Putamen (tissue), 1 donor: ENCODE measurements at regions not wholly inside any gene's neighbourhood (a gene's known extent, or its start where the extent isn't known, plus 50 kb on each side); places are given as distances from the start of the nearest gene placed in this dataset.

Source experiments
- DNase-seq: peaks from one replicate; pipeline ENCODE4 v3.0.0-alpha.2; 2016; ENCODE audit warnings: low spot score

GRCh38 chr14:85276979-85277228 is 253.0 kb upstream of the FLRT2 start:
- no peak for DNase-seq

DNA sequence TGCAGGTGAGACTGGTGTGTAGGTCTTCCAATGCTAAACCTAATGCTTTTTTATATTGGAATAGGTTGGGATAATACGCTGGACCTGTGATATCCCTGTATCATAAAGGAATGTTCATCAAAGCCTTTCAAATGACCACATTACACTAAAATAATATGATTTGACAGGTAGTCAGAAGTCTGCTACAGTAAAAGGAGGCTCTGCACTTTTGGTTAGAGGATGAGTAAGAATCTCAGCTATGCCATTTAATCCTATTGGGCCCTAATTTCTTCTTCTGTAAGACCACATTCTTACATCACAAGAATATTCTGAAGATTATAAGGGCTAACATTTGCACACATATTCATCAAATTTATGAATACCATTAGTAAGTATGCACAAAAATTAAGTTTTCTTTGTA is 250.5 kb upstream of the FLRT2 start:
- no peak for DNase-seq

DNA sequence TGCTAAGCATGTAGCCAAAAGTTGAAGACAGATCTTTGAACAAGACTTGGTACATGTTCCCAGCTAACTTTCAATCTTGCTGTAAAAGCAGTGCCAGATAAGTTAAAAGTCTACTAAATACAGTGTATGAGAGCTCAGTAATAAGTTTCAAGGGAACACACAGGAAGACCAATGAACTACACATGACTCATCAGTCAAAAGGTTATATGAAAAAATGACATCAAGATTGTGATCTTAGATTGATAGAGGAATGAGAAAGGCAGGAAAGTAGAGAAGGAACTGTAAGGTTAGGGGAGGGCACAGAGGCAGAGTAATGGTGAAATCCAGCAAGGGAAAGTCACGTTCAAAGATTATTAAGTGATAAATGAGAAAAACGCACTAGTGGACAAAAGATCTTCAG is 249.9 kb upstream of the FLRT2 start:
- no peak for DNase-seq

GRCh38 chr14:85281921-85282320 is 248.0 kb upstream of the FLRT2 start:
- DNase-seq = no peak

DNA sequence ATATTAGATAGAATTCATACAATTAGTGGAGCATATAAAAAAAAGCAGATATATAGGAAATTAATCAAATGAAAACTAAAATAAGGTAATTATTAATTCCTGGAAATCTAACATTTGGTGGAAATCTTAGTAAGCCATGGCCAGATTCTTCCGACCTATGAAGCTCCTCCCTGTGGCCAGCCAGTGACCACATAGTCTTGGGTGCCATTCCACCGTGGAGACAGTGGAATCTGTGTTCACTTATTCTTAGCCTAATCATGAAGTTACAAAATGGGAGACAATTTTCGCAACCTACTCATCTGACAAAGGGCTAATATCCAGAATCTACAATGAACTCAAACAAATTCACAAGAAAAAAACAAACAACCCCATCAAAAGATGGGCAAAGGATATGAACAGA is 241.9 kb upstream of the FLRT2 start:
- no peak for DNase-seq

DNA sequence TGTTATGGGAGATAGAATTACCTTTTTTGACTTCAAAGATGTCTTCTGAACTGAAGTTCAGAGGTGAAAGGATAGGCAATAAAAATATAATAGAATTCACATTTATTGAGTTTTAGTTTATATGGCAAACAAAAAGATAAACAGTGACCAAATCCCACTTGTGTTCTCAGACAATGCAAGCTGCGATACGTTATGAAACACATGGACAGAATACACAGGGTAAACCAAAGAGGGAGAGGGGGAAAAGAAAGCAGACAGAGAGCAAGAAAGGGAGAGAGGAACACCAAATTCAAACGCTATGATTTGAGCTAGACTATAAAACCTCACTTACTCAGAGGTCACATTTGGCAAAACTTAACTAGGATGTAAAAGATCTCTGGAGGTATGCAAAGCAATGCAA is 238.2 kb upstream of the FLRT2 start:
- DNase-seq = no peak

GRCh38 chr14:85293612-85294234 is 236.2 kb upstream of the FLRT2 start:
- no peak for DNase-seq

- DNase-seq = no peak
Measured at GRCh38 chr14:85295318-85295717, 234.6 kb upstream of the FLRT2 start.

DNA sequence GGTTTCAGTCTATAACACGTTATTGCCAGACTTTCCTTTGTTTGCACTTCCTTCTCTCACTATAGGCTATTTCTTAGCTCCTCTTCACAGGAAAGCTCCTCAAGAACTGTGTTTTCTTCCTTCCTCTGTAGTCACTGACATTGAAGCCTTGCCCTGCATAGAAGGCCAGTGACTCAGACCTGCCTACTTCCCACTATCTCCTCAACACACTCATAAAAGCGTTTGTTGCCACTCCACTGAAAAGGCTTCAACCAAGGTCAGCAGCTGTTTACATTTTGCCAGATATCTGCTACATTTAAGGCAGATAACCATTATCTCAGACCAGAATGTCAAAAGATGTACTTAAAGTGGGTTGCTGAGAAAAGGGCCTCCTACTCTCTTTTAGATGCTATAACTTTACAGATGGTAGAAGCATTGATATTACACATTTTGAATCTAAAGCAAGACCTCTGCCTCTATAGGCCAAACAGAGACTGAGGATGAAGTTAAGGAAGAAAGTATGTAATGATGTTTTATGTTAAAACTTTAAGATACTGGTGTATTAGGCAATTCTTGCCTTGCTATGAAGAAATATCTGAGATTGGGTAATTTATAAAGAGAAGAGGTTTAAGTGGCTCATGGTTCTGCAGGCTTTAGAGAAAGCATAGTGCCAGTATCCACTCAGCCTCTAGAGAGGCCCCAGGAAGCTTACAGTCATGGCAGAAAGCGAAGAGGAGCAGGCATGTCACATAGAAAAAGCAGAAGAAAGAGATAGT is 233.3 kb upstream of the FLRT2 start:
- no peak for DNase-seq

DNA sequence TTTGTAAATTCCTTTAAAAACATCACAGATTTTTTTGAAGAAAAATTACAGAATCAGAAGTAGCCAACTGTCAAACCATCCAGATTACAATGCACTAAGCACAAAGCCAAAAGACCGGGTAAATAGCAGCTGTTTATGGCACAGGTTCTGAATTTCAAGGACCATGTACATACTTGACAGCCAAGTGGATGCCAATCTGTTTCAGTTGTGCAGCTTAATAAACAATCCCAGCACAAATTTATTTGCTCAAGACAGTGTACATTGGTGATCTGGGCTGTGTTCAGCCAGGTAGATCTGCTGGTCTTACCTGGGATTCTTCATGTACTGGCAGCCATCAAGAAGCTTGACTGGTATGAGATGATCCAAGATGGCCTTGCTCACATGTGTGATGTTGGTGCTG is 229.8 kb upstream of the FLRT2 start:
- no peak for DNase-seq

GRCh38 chr14:85301506-85301905 is 228.4 kb upstream of the FLRT2 start:
- no peak for DNase-seq

DNA sequence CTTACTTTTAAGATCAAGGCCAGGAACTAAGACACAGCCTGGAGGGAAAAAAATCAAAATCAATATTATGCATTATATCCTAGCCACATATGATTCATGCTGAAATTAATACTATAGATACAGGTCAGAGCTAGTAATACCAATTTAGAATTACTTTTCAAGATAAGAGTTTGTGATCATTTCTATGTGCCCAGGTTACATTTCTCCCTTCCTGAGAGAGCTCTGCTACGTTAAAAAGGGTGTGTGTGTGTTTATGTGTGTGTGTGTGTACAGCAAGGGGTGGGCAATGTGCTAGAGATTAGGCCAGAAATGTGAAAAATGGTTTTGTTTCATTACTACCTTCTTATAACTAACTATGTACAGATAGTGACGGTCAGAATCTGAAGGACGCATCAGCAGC is 223.9 kb upstream of the FLRT2 start:
- DNase-seq = no peak

GRCh38 chr14:85308531-85309300 is 221.2 kb upstream of the FLRT2 start:
- no peak for DNase-seq

GRCh38 chr14:85310491-85311272 is 219.3 kb upstream of the FLRT2 start:
- DNase-seq = no peak

DNA sequence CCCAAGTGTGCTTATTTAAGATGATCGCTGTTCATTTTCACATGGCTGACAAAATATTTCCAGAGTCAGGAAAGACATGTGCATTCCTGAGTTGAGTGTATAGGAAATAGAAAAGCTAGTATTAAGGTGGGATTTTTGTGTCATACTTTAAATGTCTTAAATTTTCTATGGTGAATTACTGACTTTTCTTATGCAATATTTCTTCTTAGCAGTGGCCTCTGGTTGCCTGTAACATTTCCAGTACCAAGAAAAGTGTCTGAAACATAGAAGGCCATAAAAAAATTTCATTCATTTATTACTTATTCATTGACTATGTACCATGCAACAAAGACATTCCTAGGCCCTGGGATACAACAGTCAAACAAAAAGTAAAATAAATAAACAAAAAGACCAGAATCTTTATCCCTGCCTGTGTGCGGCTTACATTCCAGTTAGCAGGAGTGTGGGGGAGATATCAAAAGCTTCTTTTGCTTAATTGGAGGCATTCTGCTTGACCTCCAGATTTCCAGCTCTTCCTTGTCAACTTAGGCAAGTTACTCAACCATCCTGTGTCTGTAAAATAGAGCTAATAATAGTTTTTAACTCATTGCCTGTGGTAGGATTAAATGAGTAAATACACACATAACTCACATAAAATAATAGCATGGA is 216.3 kb upstream of the FLRT2 start:
- DNase-seq = no peak

GRCh38 chr14:85315290-85315689 is 214.7 kb upstream of the FLRT2 start:
- DNase-seq = no peak

DNA sequence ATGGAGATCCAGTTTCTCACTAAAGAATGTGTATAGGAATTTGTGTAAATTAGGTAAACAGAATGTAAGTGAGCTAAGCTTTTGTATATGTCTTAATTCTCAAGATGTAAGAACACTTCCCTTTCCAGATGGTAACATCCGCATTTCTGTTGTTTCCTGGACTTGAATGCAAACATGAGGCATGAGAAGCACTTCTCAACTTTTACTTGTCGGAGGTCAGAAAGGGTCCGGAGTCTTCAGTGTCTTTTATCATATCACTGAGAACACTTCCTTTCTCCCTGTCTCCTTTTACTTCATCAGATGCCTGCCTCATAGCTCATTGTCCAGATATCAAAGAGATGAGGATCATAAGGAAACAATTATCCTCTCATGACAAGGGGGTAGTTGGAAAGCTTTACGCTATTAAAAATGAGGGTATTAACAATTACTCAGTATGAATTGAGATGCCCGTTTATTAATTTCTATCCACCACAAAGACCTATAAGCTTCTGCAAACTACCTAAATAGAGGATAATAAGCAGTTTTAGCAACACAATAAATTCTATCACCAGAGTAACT is 214.1 kb upstream of the FLRT2 start:
- no peak for DNase-seq

DNA sequence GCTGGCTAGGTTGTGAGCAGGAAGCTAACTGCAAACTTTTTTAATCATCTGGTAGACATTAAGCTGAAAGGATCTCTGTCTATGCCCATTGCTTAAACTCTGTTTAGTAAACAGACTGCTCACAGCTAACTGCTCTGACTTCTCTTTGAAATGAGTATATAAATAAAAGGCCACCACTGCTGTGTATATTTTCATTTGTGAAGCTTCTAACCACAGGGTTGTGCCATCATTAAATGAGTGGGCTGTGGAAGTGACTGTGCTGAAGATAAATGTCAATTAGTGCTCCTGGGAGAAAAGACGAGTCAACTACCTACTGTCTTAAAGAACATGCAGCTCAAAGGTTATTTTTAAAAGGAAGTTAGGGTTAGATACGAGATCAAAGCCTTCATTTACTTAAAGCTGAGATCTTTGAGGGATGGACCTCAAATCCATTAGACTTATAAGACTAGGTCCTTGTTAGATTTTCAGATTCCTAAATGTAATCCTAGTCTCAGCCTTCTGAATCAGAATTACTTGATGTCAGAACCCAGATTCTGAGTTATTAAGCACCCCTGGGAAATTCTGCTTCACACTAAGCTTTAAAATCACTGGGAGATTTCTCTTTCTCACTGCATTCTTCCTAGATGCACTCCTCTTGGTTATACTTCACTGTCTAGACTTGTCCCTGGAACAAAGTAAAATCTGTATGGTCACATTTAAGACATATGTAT is 213.1 kb upstream of the FLRT2 start:
- DNase-seq = no peak

DNA sequence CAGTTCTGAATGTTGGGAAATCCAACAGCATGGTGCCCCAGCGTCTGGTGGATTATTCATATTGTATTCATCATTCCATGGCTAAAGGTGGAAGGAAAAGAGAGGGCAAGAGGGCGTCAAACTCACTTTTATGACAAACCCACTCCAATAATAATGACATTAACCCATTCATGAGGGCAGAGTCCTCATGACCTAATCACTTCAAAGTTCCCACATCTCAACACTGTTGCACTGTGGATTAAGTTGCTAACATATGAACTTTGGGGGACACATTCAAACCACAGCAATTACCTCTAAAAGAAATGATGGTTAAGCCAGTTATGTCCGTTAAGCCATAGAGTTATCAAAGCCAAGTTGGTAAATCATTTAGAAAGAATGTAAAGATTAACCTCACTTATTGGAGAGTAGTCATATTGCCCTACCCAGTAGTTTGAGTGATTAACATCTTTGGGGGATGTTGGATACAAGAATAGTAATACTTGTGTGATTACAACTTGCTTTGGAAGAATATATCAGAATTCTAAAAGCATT is 212.4 kb upstream of the FLRT2 start:
- no peak for DNase-seq

DNA sequence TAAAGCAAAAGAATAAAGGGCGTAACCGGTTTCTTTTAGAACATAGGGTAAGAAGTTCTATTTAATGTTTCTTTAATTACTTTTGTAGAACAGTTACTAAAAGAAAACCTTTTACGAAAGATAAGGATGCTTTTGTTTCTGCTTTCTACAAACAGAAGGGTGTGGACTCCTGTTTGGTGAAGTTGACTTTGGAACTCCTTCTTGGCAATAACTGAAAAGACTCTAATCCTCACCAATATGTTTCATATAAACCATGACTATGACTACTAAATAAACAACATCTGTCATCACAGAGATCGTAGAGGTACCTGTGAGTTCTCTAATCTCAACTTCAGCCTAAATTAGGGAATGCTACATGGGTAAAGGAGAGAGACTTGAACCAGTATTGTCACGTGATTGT is 210.8 kb upstream of the FLRT2 start:
- DNase-seq = no peak
